Endothelial cell of umbilical vein (primary cell): ENCODE measurements at regions not wholly inside any gene's neighbourhood (a gene's known extent, or its start where the extent isn't known, plus 50 kb on each side); places are given as distances from the start of the nearest gene placed in this dataset.

Experiments used
- BruUV-seq: library from RNA; stranded (reverse); fragments of 400-500 nt; replicated peaks from 2 replicates; lab custom pipeline; 2021; lab: Mats Ljungman, UMichigan
- CTCF ChIA-PET: fragments of 300-600, 350-600 bp; sonication (Branson Sonifier 250); formaldehyde crosslinking; loops from one replicate; lab custom pipeline; 2021; ENCODE audit warnings: antibody characterized with exemption, inconsistent platforms; lab: Charles Lee
- POLR2A ChIA-PET: fragments of 300-600, 350-600 bp; sonication (Branson Sonifier 250); formaldehyde crosslinking; loops from one replicate; lab custom pipeline; 2021; ENCODE audit warnings: antibody characterized with exemption, inconsistent platforms; lab: Charles Lee
- DNase-seq: peaks from one replicate; pipeline ENCODE4 v3.0.0-alpha.2; 2011; ENCODE audit warnings: low read depth, low spot score
- FAIRE-seq: peaks from 2 replicates; lab custom pipeline; 2011; peaks lifted over from hg19 to GRCh38; lab: Jason Lieb, UNC
- H2AFZ ChIP-seq: 2 replicates; pipeline ENCODE4 v1.6.0; 2012; ENCODE audit warnings: low read depth, low read length, control low read depth, inconsistent platforms
- H3K27ac ChIP-seq: 2 replicates; pipeline ENCODE4 v1.5.1; 2011; ENCODE audit warnings: low read depth, mild to moderate bottlenecking, control low read depth, low read length, moderate library complexity; ENCODE audit not compliant: insufficient read depth
- H3K27me3 ChIP-seq, 2 experiments: 2 replicates each; pipeline versions ENCODE4 v1.6.0 to v1.6.1; 2011; ENCODE audit warnings: low read length in 2 of 2, mixed read lengths in 1 of 2; ENCODE audit not compliant: control insufficient read depth in 2 of 2, insufficient read depth in 2 of 2
- H3K36me3 ChIP-seq, 2 experiments: 2 replicates in 1 of 2; 3 replicates in 1 of 2; pipeline ENCODE4 v1.5.1; 2011; ENCODE audit warnings: low read length in 2 of 2, mild to moderate bottlenecking in 1 of 2, moderate library complexity in 1 of 2; ENCODE audit not compliant: control insufficient read depth in 2 of 2, insufficient read depth in 2 of 2; ENCODE audit errors: extremely low read depth in 1 of 2
- H3K4me1 ChIP-seq: 3 replicates; pipeline ENCODE4 v1.5.1; 2011; ENCODE audit warnings: mild to moderate bottlenecking, low read length; ENCODE audit not compliant: control insufficient read depth, insufficient read depth; ENCODE audit errors: extremely low read depth
- H3K4me2 ChIP-seq: 2 replicates; pipeline ENCODE4 v1.6.1; 2011; ENCODE audit warnings: low read length, control low read depth, mixed read lengths; ENCODE audit not compliant: insufficient read depth
- H3K4me3 ChIP-seq, 3 experiments: fragments of 200-600 bp in 1 of 3; sonication (generic), shearing (Covaris generic) in 1 of 3; replicated peaks in 1 of 3; 2 replicates each; pipeline ENCODE4 v1.5.1; 2011 to 2016; ENCODE audit warnings: control low read depth in 3 of 3, low read length in 3 of 3, mild to moderate bottlenecking in 2 of 3, inconsistent platforms in 1 of 3, low read depth in 1 of 3, moderate library complexity in 1 of 3; ENCODE audit not compliant: insufficient read depth in 1 of 3
- H3K79me2 ChIP-seq: 2 replicates; pipeline ENCODE4 v1.6.0; 2012; ENCODE audit warnings: low read length, inconsistent platforms; ENCODE audit not compliant: control insufficient read depth, insufficient read depth
- H3K9ac ChIP-seq: replicated peaks from 2 replicates; pipeline ENCODE3; 2011; ENCODE audit warnings: low read length, control low read depth; ENCODE audit not compliant: insufficient read depth; ENCODE audit errors: extremely low read depth
- H3K9me1 ChIP-seq: replicated peaks from 3 replicates; pipeline ENCODE4 v1.6.0; 2011; ENCODE audit warnings: mild to moderate bottlenecking, low read length; ENCODE audit not compliant: control insufficient read depth, insufficient read depth; ENCODE audit errors: extremely low read depth
- H3K9me3 ChIP-seq: replicated peaks from 2 replicates; pipeline ENCODE4 v1.5.1; 2012; ENCODE audit warnings: low read length, inconsistent platforms; ENCODE audit not compliant: control insufficient read depth, insufficient read depth
- H4K20me1 ChIP-seq: replicated peaks from 2 replicates; pipeline ENCODE3; 2011; ENCODE audit warnings: mild to moderate bottlenecking, low read length; ENCODE audit not compliant: control insufficient read depth, insufficient read depth; ENCODE audit errors: extremely low read depth
- CTCF ChIP-seq, 2 donors: IDR thresholded peaks; 1 replicate in 1 of 2; 2 replicates in 1 of 2; pipeline ENCODE4 v1.5.1; 2011; ENCODE audit warnings: low read length in 2 of 2, mild to moderate bottlenecking in 2 of 2, moderate library complexity in 2 of 2, control low read depth in 1 of 2, inconsistent platforms in 1 of 2, low read depth in 1 of 2; ENCODE audit not compliant: insufficient read depth in 1 of 2; ENCODE audit errors: extremely low read depth in 1 of 2
- EZH2 ChIP-seq: IDR thresholded peaks from 2 replicates; pipeline ENCODE4 v1.6.1; 2012; ENCODE audit warnings: borderline replicate concordance, low read depth, mild to moderate bottlenecking, moderate library complexity, low read length, inconsistent platforms; ENCODE audit not compliant: severe bottlenecking
- FOS ChIP-seq: IDR thresholded peaks from 2 replicates; pipeline ENCODE4 v1.6.1; 2011; ENCODE audit warnings: mild to moderate bottlenecking, low read length, moderate library complexity, borderline replicate concordance; ENCODE audit not compliant: insufficient read depth
- GATA2 ChIP-seq: IDR thresholded peaks from 2 replicates; pipeline ENCODE4 v1.7.0; 2011; ENCODE audit warnings: low read depth, mild to moderate bottlenecking, moderate library complexity, mixed read lengths, low read length; ENCODE audit not compliant: insufficient read length, insufficient read depth
- JUN ChIP-seq: IDR thresholded peaks from 2 replicates; pipeline ENCODE4 v1.6.1; 2011; ENCODE audit warnings: borderline replicate concordance, low read depth; ENCODE audit not compliant: insufficient read length, insufficient read depth
- MAX ChIP-seq: IDR thresholded peaks from 2 replicates; pipeline ENCODE4 v1.6.1; 2011; ENCODE audit not compliant: insufficient read depth, insufficient read length
- MYC ChIP-seq: IDR thresholded peaks from one replicate; pipeline ENCODE4 v1.6.1; 2011; ENCODE audit warnings: mild to moderate bottlenecking, low read depth, low read length
- POLR2A ChIP-seq: IDR thresholded peaks from 2 replicates; pipeline ENCODE4 v1.6.1; 2012; ENCODE audit warnings: low read depth, mild to moderate bottlenecking, control low read depth, low read length
- POLR2AphosphoS5 ChIP-seq: IDR thresholded peaks from 2 replicates; pipeline ENCODE4 v1.6.1; 2012; ENCODE audit warnings: low read depth, mild to moderate bottlenecking, control low read depth, low read length, moderate library complexity; ENCODE audit not compliant: insufficient read depth
- dilution Hi-C: fragments of 300-500 bp; cut with MboI; formaldehyde crosslinking; loops from one replicate; pipeline ENCODE4 v1.15.0; 2019; ENCODE audit warnings: low sequenced_read_pairs; ENCODE audit not compliant: extremely low pct_ligation_motif_present
- intact Hi-C: fragments of 100-400 bp; cut with micrococcal nuclease; formaldehyde crosslinking; loops from one replicate; pipeline ENCODE4 v1.10.0; 2022

- intact Hi-C loops, result no loop called here
- H3K9ac ChIP-seq, result no peak overlapping the region
- no peaks in the 10 kb centered on the region for H3K27me3 ChIP-seq
- BruUV-seq, result no TSS peak
- H3K36me3 ChIP-seq, result no peaks in the 10 kb centered on the region
- H3K4me3 ChIP-seq, result no peak overlapping the region
- no peaks in the 10 kb centered on the region for H4K20me1 ChIP-seq
- TF ChIP-seq JUN (no peak), MYC (no peak), POLR2A (no peak)
- DNase-seq (no peak), FAIRE-seq (no peak)
- H3K27ac ChIP-seq, result no peak overlapping the region
- ChIA-PET POLR2A (no interaction called here), CTCF (no interaction called here)
- H3K9me3 ChIP-seq, result no peaks in the 10 kb centered on the region
- H3K4me2 ChIP-seq, result no peak overlapping the region
- H2AFZ ChIP-seq, result no peak overlapping the region
- no peaks in the 10 kb centered on the region for H3K79me2 ChIP-seq
- dilution Hi-C loops, result no loop called here
- no peaks in the 10 kb centered on the region for H3K4me1 ChIP-seq
- no peaks in the 10 kb centered on the region for H3K9me1 ChIP-seq
These were observed 91.9 kb upstream of the CXCR4 start for GRCh38 chr2:136209561-136210454.

GRCh38 chr2:136208682-136209420, 90.9 kb upstream of the CXCR4 start:
- Histone ChIP-seq H3K9ac (no peak overlapping the region), H3K9me3 (no peaks in the 10 kb centered on the region), H4K20me1 (no peaks in the 10 kb centered on the region), H2AFZ (no peak overlapping the region), H3K36me3 (no peaks in the 10 kb centered on the region), H3K27ac (no peak overlapping the region), H3K9me1 (no peaks in the 10 kb centered on the region), H3K79me2 (no peaks in the 10 kb centered on the region), H3K4me3 (no peak overlapping the region), H3K27me3 (no peaks in the 10 kb centered on the region), H3K4me1 (no peaks in the 10 kb centered on the region), H3K4me2 (no peak overlapping the region)
- no TSS peak for BruUV-seq
- TF ChIP-seq CTCF (IDR thresholded peaks at IDR 0.05; ENCODE audit: extremely low read depth in 1 of 2, insufficient read depth in 1 of 2, low read depth in 1 of 2, low read length in 2 of 2) (no peak), FOS (no peak), POLR2AphosphoS5 (no peak), POLR2A (no peak), GATA2 (no peak), MYC (no peak), JUN (no peak), MAX (no peak), EZH2 (no peak)
- intact Hi-C loops (no loop called here), dilution Hi-C loops (no loop called here)
- ChIA-PET CTCF (no interaction called here), POLR2A (no interaction called here)
- DNase-seq (no peak), FAIRE-seq (no peak)
